ENCODE measurements at regions not wholly inside any gene's neighbourhood (a gene's known extent, or its start where the extent isn't known, plus 50 kb on each side); places are given as distances from the start of the nearest gene placed in this dataset.

DNA sequence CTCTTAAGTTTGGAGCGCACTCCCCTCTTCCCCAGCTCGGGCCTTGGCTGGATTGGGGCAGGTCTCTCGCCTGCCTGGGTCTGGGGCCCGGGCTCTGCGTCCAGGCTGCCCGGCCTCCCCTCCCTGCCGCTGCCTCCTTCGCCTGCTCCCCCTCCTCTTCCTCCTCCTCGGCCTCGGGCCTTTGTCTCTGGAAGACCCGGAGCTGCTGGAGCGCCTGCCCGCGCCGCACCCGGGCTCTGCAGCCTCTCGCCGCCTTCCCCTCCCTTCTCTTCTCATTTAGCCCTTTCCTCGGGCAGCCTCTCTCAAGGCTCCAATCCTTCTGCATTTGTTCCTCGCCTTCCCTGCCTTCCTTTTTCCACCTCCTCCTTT, 218.5 kb downstream of the C9orf50 start:
- no peak for TF ChIP-seq CTCF (IDR thresholded peaks at IDR 0.05; ENCODE audit: low read length, missing control alignments)
- no peak for DNase-seq (ENCODE audit: low read depth)
- H3K4me3 ChIP-seq (replicated peaks; ENCODE audit: low read depth, low read length): no peak overlapping the region

GRCh38 chr9:129401623-129402370, 219.1 kb downstream of the C9orf50 start:
- peak; percentile 34 for DNase-seq (ENCODE audit: low read depth)
- no peak for TF ChIP-seq CTCF (IDR thresholded peaks at IDR 0.05; ENCODE audit: low read length, missing control alignments)
- H3K4me3 ChIP-seq (replicated peaks; ENCODE audit: low read depth, low read length): no peak overlapping the region

- no peak overlapping the region for H3K4me3 ChIP-seq (replicated peaks; ENCODE audit: low read depth, low read length)
- no peak for TF ChIP-seq CTCF (IDR thresholded peaks at IDR 0.05; ENCODE audit: low read length, missing control alignments)
- DNase-seq (ENCODE audit: low read depth): no peak
Observed at GRCh38 chr9:129400971-129401622, 219.8 kb downstream of the C9orf50 start.

- TF ChIP-seq CTCF (IDR thresholded peaks at IDR 0.05; ENCODE audit: low read length, missing control alignments): no peak
- no peak overlapping the region for H3K4me3 ChIP-seq (replicated peaks; ENCODE audit: low read depth, low read length)
Observed at GRCh38 chr9:129400001-129400970, 220.6 kb downstream of the C9orf50 start.

DNA sequence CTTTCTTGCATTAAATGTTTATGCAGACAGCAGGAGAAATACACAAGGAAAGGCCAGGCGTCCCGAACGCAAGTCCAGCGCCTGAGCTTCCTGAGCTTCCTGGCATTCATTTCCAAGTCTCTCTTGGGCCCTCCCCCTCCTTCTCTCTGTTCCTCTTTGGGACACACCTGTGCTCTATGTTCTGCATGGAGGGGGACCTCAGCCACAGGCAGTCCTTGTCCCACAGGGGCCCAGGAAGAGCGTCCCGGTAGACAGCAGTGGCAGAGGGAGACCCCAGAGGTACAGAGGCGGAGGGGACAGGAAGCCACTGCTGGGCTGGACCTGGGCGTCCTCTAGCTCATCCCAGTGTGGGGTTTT, 221.3 kb downstream of the C9orf50 start:
- H3K4me3 ChIP-seq (replicated peaks; ENCODE audit: low read depth, low read length): no peak overlapping the region
- no peak for TF ChIP-seq CTCF (IDR thresholded peaks at IDR 0.05; ENCODE audit: low read length, missing control alignments)
- DNase-seq (ENCODE audit: low read depth): no peak

More at GRCh38 chr9:129400001-129400970, 220.6 kb downstream of the C9orf50 start:
- DNase-seq (ENCODE audit: low read depth): no peak

GRCh38 chr9:129398961-129399633, 221.0 kb upstream of the IER5L start:
- no peak for DNase-seq (ENCODE audit: low read depth)
- H3K4me3 ChIP-seq (replicated peaks; ENCODE audit: low read depth, low read length): no peak overlapping the region
- no peak for TF ChIP-seq CTCF (IDR thresholded peaks at IDR 0.05; ENCODE audit: low read length, missing control alignments)
